B cell (primary cell): ENCODE measurements at regions not wholly inside any gene's neighbourhood (a gene's known extent, or its start where the extent isn't known, plus 50 kb on each side); places are given as distances from the start of the nearest gene placed in this dataset.

Experiments
- ATAC-seq: fragments of 200-7000 bp; cut with Tn5 transposase; one replicate; pipeline ENCODE4 v1.10.0; 2021; ENCODE audit warnings: low read depth, mild to moderate bottlenecking, moderate number of reproducible peaks, moderate library complexity
- CTCF ChIA-PET: fragments of 350-600 bp; sonication (Branson Sonifier 250); formaldehyde crosslinking; loops from one replicate; lab custom pipeline; 2021; ENCODE audit warnings: antibody characterized with exemption, inconsistent platforms; lab: Charles Lee
- POLR2A ChIA-PET: fragments of 350-600 bp; sonication (Branson Sonifier 250); formaldehyde crosslinking; loops from one replicate; lab custom pipeline; 2021; ENCODE audit warnings: antibody characterized with exemption; lab: Charles Lee
- DNase-seq: peaks from one replicate; pipeline ENCODE4 v3.0.0; 2013
- H2AFZ ChIP-seq: 2 replicates; pipeline ENCODE4 v1.6.1; 2012; ENCODE audit warnings: mild to moderate bottlenecking, low read depth, low read length; ENCODE audit not compliant: insufficient read depth, poor library complexity, severe bottlenecking
- H3K27ac ChIP-seq, 2 donors: 1 replicate in 1 of 2; 2 replicates in 1 of 2; pipeline ENCODE4 v1.5.1; 2012 to 2013; ENCODE audit warnings: low read length in 2 of 2, mild to moderate bottlenecking in 2 of 2, moderate library complexity in 1 of 2
- H3K27me3 ChIP-seq, 4 experiments: fragments of 200-600 bp in 1 of 4; sonication (generic) in 1 of 4; replicated peaks in 1 of 4; 1 replicate in 2 of 4; 2 replicates in 2 of 4; pipeline versions ENCODE4 v1.6.1 to v1.7.0; 2013 to 2016; ENCODE audit warnings: low read length in 3 of 4, mild to moderate bottlenecking in 2 of 4, mixed read lengths in 1 of 4, moderate library complexity in 1 of 4; ENCODE audit not compliant: insufficient read depth in 4 of 4, control insufficient read depth in 3 of 4; ENCODE audit errors: control extremely low read depth in 1 of 4
- H3K36me3 ChIP-seq, 2 experiments: replicated peaks in 1 of 2; 1 replicate in 1 of 2; 2 replicates in 1 of 2; pipeline versions ENCODE4 v1.6.1 to v1.7.1; 2013; ENCODE audit warnings: low read length in 1 of 2; ENCODE audit not compliant: insufficient read depth in 2 of 2, control insufficient read depth in 1 of 2; ENCODE audit errors: control extremely low read depth in 1 of 2, extremely low read depth in 1 of 2
- H3K4me1 ChIP-seq, 2 donors: fragments of 200-600 bp in 1 of 2; sonication (generic) in 1 of 2; 1 replicate in 1 of 2; 2 replicates in 1 of 2; pipeline versions ENCODE4 v1.5.1 to v1.6.1; 2013 to 2017; ENCODE audit warnings: low read length in 2 of 2; ENCODE audit not compliant: control insufficient read depth in 2 of 2, insufficient read depth in 2 of 2
- H3K4me2 ChIP-seq: replicated peaks from 2 replicates; pipeline ENCODE3; 2012; ENCODE audit warnings: mild to moderate bottlenecking, low read depth, low read length; ENCODE audit not compliant: poor library complexity, severe bottlenecking
- H3K4me3 ChIP-seq, 5 experiments: fragments of 200-600 bp in 1 of 5; sonication (generic) in 1 of 5; 1 replicate in 3 of 5; 2 replicates in 2 of 5; pipeline versions ENCODE4 v1.5.1 to v1.7.0; 2011 to 2016; ENCODE audit warnings: low read length in 4 of 5, mild to moderate bottlenecking in 4 of 5, low read depth in 2 of 5, control low read depth in 1 of 5, moderate library complexity in 1 of 5; ENCODE audit not compliant: insufficient read depth in 1 of 5; ENCODE audit errors: control extremely low read depth in 1 of 5, extremely low read depth in 1 of 5
- H3K79me2 ChIP-seq: fragments of 200-600 bp; sonication (generic); one replicate; pipeline ENCODE4 v1.6.0; 2016; ENCODE audit warnings: low read length; ENCODE audit not compliant: control insufficient read depth, insufficient read depth
- H3K9ac ChIP-seq: fragments of 200-600 bp; sonication (generic); 2 replicates; pipeline ENCODE4 v1.6.1; 2017; ENCODE audit warnings: mild to moderate bottlenecking, low read length, moderate library complexity
- H3K9me3 ChIP-seq, 3 donors: one replicate each; pipeline versions ENCODE4 v1.6.1 to v1.7.1; 2013; ENCODE audit warnings: low read length in 2 of 3; ENCODE audit not compliant: control insufficient read depth in 2 of 3, insufficient read depth in 1 of 3; ENCODE audit errors: control extremely low read depth in 1 of 3
- H4K20me1 ChIP-seq: 2 replicates; pipeline ENCODE4 v1.6.0; 2012; ENCODE audit warnings: mild to moderate bottlenecking, low read length; ENCODE audit not compliant: insufficient read depth, control insufficient read depth, poor library complexity, severe bottlenecking
- H3K27ac Mint-ChIP-seq: one replicate; pipeline ENCODE4 v1.8.0; 2021; ENCODE audit warnings: mixed read lengths
- H3K27me3 Mint-ChIP-seq: one replicate; pipeline ENCODE4 v1.8.0; 2021; ENCODE audit warnings: mixed read lengths
- H3K4me1 Mint-ChIP-seq: one replicate; pipeline ENCODE4 v1.8.0; 2021; ENCODE audit warnings: mixed read lengths
- H3K4me3 Mint-ChIP-seq: one replicate; pipeline ENCODE4 v1.8.0; 2021; ENCODE audit warnings: mixed read lengths
- H3K9me3 Mint-ChIP-seq: one replicate; pipeline ENCODE4 v1.8.0; 2022; ENCODE audit warnings: mixed read lengths; ENCODE audit not compliant: insufficient read depth
- EZH2 ChIP-seq: IDR thresholded peaks from 2 replicates; pipeline ENCODE4 v1.6.1; 2012; ENCODE audit warnings: borderline replicate concordance, low read depth, mild to moderate bottlenecking, moderate library complexity, low read length; ENCODE audit not compliant: insufficient read depth, poor library complexity, severe bottlenecking
- WGBS: methylation state at CpG from one replicate; pipeline ENCODE4 v1.1.5; 2013; ENCODE audit warnings: missing lambda C conversion rate; ENCODE audit not compliant: insufficient coverage; 5-methylcytosine and 5-hydroxymethylcytosine counted together
- intact Hi-C: fragments of 100-400 bp; cut with micrococcal nuclease; formaldehyde crosslinking; loops from one replicate; pipeline ENCODE4 v1.10.0; 2022
- TF ChIP-seq, protein P1 (sequence below): fragments of 200-600 bp; IDR thresholded peaks from one replicate; pipeline ENCODE4 v1.8.0; 2022; ENCODE audit warnings: antibody characterized with exemption, mild to moderate bottlenecking

DNA sequence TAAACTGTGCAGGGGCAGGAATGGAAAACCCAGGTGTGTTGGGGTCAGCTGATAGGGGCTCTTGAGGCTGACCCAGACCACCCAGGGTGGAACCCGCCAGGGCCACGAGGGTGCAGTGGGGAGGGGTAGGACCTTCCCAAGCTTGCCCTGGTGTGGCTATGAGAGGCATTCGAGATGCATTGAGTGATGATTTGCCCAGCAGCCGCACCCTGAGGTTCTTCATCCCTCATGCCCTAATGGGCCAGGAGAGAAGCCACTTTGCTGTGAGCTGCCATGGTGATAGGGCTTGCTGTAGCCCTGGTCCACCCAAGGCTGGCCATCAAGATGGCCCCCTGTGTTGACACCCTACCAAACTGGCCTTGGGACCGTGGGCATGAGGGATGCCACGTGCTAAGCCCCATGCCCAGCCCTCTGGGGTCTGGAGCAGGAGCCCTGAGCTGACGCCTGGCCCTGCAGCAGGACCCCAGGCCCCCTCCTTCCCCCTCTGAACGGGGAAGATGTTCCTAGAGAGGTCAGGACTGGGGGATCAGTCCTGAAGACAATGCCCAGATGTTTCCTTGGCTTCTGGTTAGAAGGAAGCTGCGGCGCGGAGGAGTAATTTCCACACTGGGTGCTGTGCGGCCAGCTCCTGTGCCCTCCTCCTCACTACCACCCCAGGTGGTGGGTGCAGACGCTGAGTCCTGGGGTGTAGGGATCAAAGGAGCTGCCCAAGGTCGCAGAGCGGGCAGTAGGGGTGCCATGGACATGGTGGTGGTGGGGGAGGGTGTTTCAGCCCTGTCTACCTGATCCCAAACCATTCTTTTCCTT lies 122.5 kb upstream of the HDAC4 start:
- no peak for DNase-seq
- Histone ChIP-seq H4K20me1 (no peaks in the 10 kb centered on the region), H3K27ac (no peak overlapping the region), H3K4me1 (no peaks in the 10 kb centered on the region), H3K79me2 (no peaks in the 10 kb centered on the region), H3K4me3 (no peak overlapping the region), H3K36me3 (no peaks in the 10 kb centered on the region), H3K9me3 (peaks cover 0 to 5% (median 0%) of the 10 kb centered on the region in 3 donors), H3K27me3 (peaks cover 0 to 2% (median 0%) of the 10 kb centered on the region in 4 experiments), H2AFZ (no peak overlapping the region), H3K4me2 (no peak overlapping the region), H3K9ac (no peak overlapping the region)
- H3K27me3 Mint-ChIP-seq: peaks cover 4% of the 10 kb centered on the region
- H3K4me3 Mint-ChIP-seq: no peak overlapping the region
- no peak for ATAC-seq
- intact Hi-C loops: no loop called here
- WGBS: 81% methylated on average over 7 of the region's 15 CpGs
- POLR2A ChIA-PET: no interaction called here
- no peaks in the 10 kb centered on the region for H3K4me1 Mint-ChIP-seq
- no peaks in the 10 kb centered on the region for H3K9me3 Mint-ChIP-seq
- CTCF ChIA-PET: no interaction called here
- no peak overlapping the region for H3K27ac Mint-ChIP-seq
- no peak for TF ChIP-seq EZH2
- TF ChIP-seq, protein P1, sequence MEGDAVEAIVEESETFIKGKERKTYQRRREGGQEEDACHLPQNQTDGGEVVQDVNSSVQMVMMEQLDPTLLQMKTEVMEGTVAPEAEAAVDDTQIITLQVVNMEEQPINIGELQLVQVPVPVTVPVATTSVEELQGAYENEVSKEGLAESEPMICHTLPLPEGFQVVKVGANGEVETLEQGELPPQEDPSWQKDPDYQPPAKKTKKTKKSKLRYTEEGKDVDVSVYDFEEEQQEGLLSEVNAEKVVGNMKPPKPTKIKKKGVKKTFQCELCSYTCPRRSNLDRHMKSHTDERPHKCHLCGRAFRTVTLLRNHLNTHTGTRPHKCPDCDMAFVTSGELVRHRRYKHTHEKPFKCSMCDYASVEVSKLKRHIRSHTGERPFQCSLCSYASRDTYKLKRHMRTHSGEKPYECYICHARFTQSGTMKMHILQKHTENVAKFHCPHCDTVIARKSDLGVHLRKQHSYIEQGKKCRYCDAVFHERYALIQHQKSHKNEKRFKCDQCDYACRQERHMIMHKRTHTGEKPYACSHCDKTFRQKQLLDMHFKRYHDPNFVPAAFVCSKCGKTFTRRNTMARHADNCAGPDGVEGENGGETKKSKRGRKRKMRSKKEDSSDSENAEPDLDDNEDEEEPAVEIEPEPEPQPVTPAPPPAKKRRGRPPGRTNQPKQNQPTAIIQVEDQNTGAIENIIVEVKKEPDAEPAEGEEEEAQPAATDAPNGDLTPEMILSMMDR: no peak

DNA sequence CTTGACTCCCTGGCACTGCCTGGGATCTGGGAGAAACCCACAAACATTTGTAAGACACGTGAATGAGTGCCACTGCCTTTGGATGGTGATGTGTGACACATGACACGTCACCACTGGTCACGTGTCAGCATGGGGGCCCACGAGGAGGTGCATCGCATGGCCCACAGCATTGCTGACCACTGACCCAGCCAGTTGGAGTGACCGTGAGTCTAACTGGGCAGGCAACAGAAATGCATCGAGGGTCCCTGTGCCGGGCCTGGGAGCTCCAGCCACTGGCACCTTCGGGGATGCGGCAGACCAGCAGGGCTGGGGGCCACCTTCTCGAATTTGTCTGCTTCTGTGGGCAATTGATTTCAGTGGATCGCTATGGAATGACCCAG lies 121.9 kb upstream of the HDAC4 start:
- Histone ChIP-seq H2AFZ (no peak overlapping the region), H3K79me2 (no peaks in the 10 kb centered on the region), H3K27me3 (peaks cover 0 to 2% (median 0%) of the 10 kb centered on the region in 4 experiments), H4K20me1 (no peaks in the 10 kb centered on the region), H3K9me3 (peaks cover 0 to 5% (median 0%) of the 10 kb centered on the region in 3 donors), H3K4me1 (no peaks in the 10 kb centered on the region), H3K4me2 (no peak overlapping the region), H3K4me3 (no peak overlapping the region), H3K9ac (no peak overlapping the region), H3K36me3 (no peaks in the 10 kb centered on the region), H3K27ac (no peak overlapping the region)
- DNase-seq: no peak
- Mint-ChIP-seq H3K27ac (no peak overlapping the region), H3K27me3 (peaks cover 4% of the 10 kb centered on the region), H3K9me3 (no peaks in the 10 kb centered on the region), H3K4me3 (no peak overlapping the region), H3K4me1 (no peaks in the 10 kb centered on the region)
- TF ChIP-seq, protein P1: no peak
- TF ChIP-seq EZH2: no peak
- CTCF ChIA-PET: no interaction called here
- POLR2A ChIA-PET: no interaction called here
- WGBS: 87% methylated on average over 12 of the region's 12 CpGs
- intact Hi-C loops: no loop called here
- no peak for ATAC-seq
